ENCODE measurements at regions not wholly inside any gene's neighbourhood (a gene's known extent, or its start where the extent isn't known, plus 50 kb on each side); places are given as distances from the start of the nearest gene placed in this dataset.

GRCh38 chr5:28408186-28408585 is 1369.8 kb upstream of the CDH9 start:
- TF ChIP-seq CTCF (IDR thresholded peaks at IDR 0.05): no peak
- Histone ChIP-seq H3K27me3 (replicated peaks; ENCODE audit: insufficient read depth) (no peaks in the 10 kb centered on the region), H3K27ac (no peak overlapping the region), H3K4me1 (ENCODE audit: control insufficient read depth in 1 of 2, low read depth in 2 of 2) (peaks cover 0 to 6% of the 10 kb centered on the region in 2 donors), H3K4me3 (no peak overlapping the region), H3K36me3 (no peaks in the 10 kb centered on the region), H3K9me3 (no peaks in the 10 kb centered on the region)
- ATAC-seq (ENCODE audit: insufficient number of reproducible peaks, low FRiP score, low read depth) (no peak), DNase-seq (ENCODE audit: low spot score) (no peak)

- no peak for TF ChIP-seq CTCF (IDR thresholded peaks at IDR 0.05)
- H3K4me1 ChIP-seq (ENCODE audit: control insufficient read depth in 1 of 2, low read depth in 2 of 2): peaks cover 0 to 6% of the 10 kb centered on the region in 2 donors
Measured at GRCh38 chr5:28404363-28405071, 1366.1 kb upstream of the CDH9 start.

GRCh38 chr5:28403846-28404245 is 1365.5 kb upstream of the CDH9 start:
- H3K4me3 ChIP-seq: no peak overlapping the region
- no peaks in the 10 kb centered on the region for H3K9me3 ChIP-seq
- H3K27ac ChIP-seq: no peak overlapping the region
- DNase-seq (ENCODE audit: low spot score): no peak
- H3K4me1 ChIP-seq (ENCODE audit: control insufficient read depth in 1 of 2, low read depth in 2 of 2): peaks cover 0 to 6% of the 10 kb centered on the region in 2 donors
- H3K27me3 ChIP-seq (replicated peaks; ENCODE audit: insufficient read depth): no peaks in the 10 kb centered on the region
- no peak for TF ChIP-seq CTCF (IDR thresholded peaks at IDR 0.05)
- no peak for ATAC-seq (ENCODE audit: insufficient number of reproducible peaks, low FRiP score, low read depth)
- H3K36me3 ChIP-seq: no peaks in the 10 kb centered on the region

More at GRCh38 chr5:28404363-28405071, 1366.1 kb upstream of the CDH9 start:
- no peak overlapping the region for H3K4me3 ChIP-seq
- H3K36me3 ChIP-seq: no peaks in the 10 kb centered on the region
- ATAC-seq (ENCODE audit: insufficient number of reproducible peaks, low FRiP score, low read depth) (no peak), DNase-seq (ENCODE audit: low spot score) (no peak)
- no peaks in the 10 kb centered on the region for H3K27me3 ChIP-seq (replicated peaks; ENCODE audit: insufficient read depth)
- H3K27ac ChIP-seq: no peak overlapping the region
- no peaks in the 10 kb centered on the region for H3K9me3 ChIP-seq

- H3K36me3 ChIP-seq: no peaks in the 10 kb centered on the region
- no peak for TF ChIP-seq CTCF (IDR thresholded peaks at IDR 0.05)
- no peaks in the 10 kb centered on the region for H3K4me1 ChIP-seq (ENCODE audit: control insufficient read depth in 1 of 2, low read depth in 2 of 2)
- H3K27me3 ChIP-seq (replicated peaks; ENCODE audit: insufficient read depth): no peaks in the 10 kb centered on the region
- no peak overlapping the region for H3K27ac ChIP-seq
- no peak overlapping the region for H3K4me3 ChIP-seq
- no peak for ATAC-seq (ENCODE audit: insufficient number of reproducible peaks, low FRiP score, low read depth)
- no peak for DNase-seq (ENCODE audit: low spot score)
- no peaks in the 10 kb centered on the region for H3K9me3 ChIP-seq
Measured at GRCh38 chr5:28402590-28403301, 1364.4 kb upstream of the CDH9 start.

GRCh38 chr5:28400076-28400475 is 1361.7 kb upstream of the CDH9 start:
- H3K4me1 ChIP-seq (ENCODE audit: control insufficient read depth in 1 of 2, low read depth in 2 of 2): no peaks in the 10 kb centered on the region
- H3K36me3 ChIP-seq: no peaks in the 10 kb centered on the region
- no peaks in the 10 kb centered on the region for H3K9me3 ChIP-seq
- H3K27me3 ChIP-seq (replicated peaks; ENCODE audit: insufficient read depth): no peaks in the 10 kb centered on the region
- H3K27ac ChIP-seq: no peak overlapping the region
- TF ChIP-seq CTCF (IDR thresholded peaks at IDR 0.05): no peak
- no peak for ATAC-seq (ENCODE audit: insufficient number of reproducible peaks, low FRiP score, low read depth)
- no peak for DNase-seq (ENCODE audit: low spot score)
- H3K4me3 ChIP-seq: no peak overlapping the region
